Hepatocyte (in vitro differentiated cells): ENCODE measurements at regions not wholly inside any gene's neighbourhood (a gene's known extent, or its start where the extent isn't known, plus 50 kb on each side); places are given as distances from the start of the nearest gene placed in this dataset.

Experiments used
- EZH2phosphoT487 ChIP-seq: fragments of 200-600 bp; sonication (generic); IDR thresholded peaks from one replicate; pipeline ENCODE4 v1.6.1; 2018; ENCODE audit warnings: antibody characterized with exemption, mild to moderate bottlenecking, low read depth, moderate library complexity; ENCODE audit not compliant: unreplicated experiment, severe bottlenecking
- TF ChIP-seq, protein P1 (sequence below): fragments of 200-600 bp; sonication (generic); IDR thresholded peaks from 2 replicates; pipeline ENCODE4 v1.5.1; 2016; ENCODE audit warnings: antibody characterized with exemption, mild to moderate bottlenecking; ENCODE audit not compliant: poor library complexity

DNA sequence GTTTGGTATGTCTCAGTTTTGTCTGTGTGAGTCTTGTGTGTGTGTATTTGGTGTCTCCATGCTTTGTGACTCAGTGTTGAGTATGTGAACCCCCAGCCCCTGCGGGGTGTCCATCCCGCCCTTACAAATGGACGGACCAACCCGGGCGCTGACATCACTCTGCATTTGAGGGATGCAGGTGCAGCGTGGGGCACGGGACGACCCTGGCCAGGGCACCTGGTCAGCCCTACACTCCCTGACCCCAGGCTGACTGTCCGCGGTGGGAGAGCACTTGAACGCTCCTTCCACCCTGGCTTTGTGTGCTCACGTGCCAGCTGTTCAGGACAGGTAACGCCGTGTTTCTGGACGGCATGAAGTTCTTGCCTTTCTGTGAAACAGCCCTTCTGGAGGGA, 369.0 kb downstream of the BRD1 start:
- TF ChIP-seq EZH2phosphoT487, result no peak
- TF ChIP-seq, protein P1, sequence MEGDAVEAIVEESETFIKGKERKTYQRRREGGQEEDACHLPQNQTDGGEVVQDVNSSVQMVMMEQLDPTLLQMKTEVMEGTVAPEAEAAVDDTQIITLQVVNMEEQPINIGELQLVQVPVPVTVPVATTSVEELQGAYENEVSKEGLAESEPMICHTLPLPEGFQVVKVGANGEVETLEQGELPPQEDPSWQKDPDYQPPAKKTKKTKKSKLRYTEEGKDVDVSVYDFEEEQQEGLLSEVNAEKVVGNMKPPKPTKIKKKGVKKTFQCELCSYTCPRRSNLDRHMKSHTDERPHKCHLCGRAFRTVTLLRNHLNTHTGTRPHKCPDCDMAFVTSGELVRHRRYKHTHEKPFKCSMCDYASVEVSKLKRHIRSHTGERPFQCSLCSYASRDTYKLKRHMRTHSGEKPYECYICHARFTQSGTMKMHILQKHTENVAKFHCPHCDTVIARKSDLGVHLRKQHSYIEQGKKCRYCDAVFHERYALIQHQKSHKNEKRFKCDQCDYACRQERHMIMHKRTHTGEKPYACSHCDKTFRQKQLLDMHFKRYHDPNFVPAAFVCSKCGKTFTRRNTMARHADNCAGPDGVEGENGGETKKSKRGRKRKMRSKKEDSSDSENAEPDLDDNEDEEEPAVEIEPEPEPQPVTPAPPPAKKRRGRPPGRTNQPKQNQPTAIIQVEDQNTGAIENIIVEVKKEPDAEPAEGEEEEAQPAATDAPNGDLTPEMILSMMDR, result no peak
